ENCODE measurements at regions not wholly inside any gene's neighbourhood (a gene's known extent, or its start where the extent isn't known, plus 50 kb on each side); places are given as distances from the start of the nearest gene placed in this dataset.

- ATAC-seq (no peak), DNase-seq (no peak)
- Histone ChIP-seq H3K4me3 (ENCODE audit: low read length) (no peak overlapping the region), H2AFZ (ENCODE audit: low read length) (no peak overlapping the region), H3K4me2 (ENCODE audit: low read length) (no peak overlapping the region), H3K9me3 (ENCODE audit: low read length) (no peaks in the 10 kb centered on the region), H3K9me2 (replicated peaks; ENCODE audit: low read length) (no peaks in the 10 kb centered on the region), H3K79me2 (ENCODE audit: low read length) (no peaks in the 10 kb centered on the region), H3K27ac (ENCODE audit: low read length) (no peak overlapping the region), H3K27me3 (ENCODE audit: low read length) (no peaks in the 10 kb centered on the region), H3F3A (ENCODE audit: low read length, unreplicated experiment) (no peaks in the 10 kb centered on the region), H4K20me1 (ENCODE audit: low read length) (no peaks in the 10 kb centered on the region), H3K4me1 (ENCODE audit: insufficient read depth, low read length) (no peaks in the 10 kb centered on the region; the same call in 1 of the 2 replicates), H3K9ac (ENCODE audit: low read length) (no peak overlapping the region), H3K36me3 (ENCODE audit: low read depth, low read length) (no peaks in the 10 kb centered on the region)
- TF ChIP-seq EZH2phosphoT487 (IDR thresholded peaks at IDR 0.05; ENCODE audit: borderline replicate concordance, low read length) (no peak), EZH2 (IDR thresholded peaks at IDR 0.05; ENCODE audit: low read length, unreplicated experiment) (no peak), CTCF (conservative IDR thresholded peaks at IDR 0.05; ENCODE audit: low read depth, low read length) (no peak)
- ChIA-PET CTCF (no interaction called here), POLR2A (ENCODE audit: unreplicated experiment) (interaction anchor here (0.6 kb wide), 1 partner anchor 431 kb away, joined by 23 read pairs; no protein-coding TSS in a partner anchor)
- BruUV-seq (replicated peaks) = no TSS peak
- intact Hi-C loops (cut with micrococcal nuclease) = no loop called here
Measured at GRCh38 chr12:71021491-71021890, 101.0 kb upstream of the PTPRR start.

GRCh38 chr12:71019282-71019831 lies 98.8 kb upstream of the PTPRR start:
- intact Hi-C loops (cut with micrococcal nuclease) = no loop called here
- Histone ChIP-seq H2AFZ (ENCODE audit: low read length) (no peak overlapping the region), H3K27ac (ENCODE audit: low read length) (no peak overlapping the region), H3K4me3 (ENCODE audit: low read length) (no peak overlapping the region), H3K9ac (ENCODE audit: low read length) (no peak overlapping the region), H3K36me3 (ENCODE audit: low read depth, low read length) (no peaks in the 10 kb centered on the region), H3K27me3 (ENCODE audit: low read length) (no peaks in the 10 kb centered on the region), H3F3A (ENCODE audit: low read length, unreplicated experiment) (no peaks in the 10 kb centered on the region), H3K4me2 (ENCODE audit: low read length) (no peak overlapping the region), H3K9me3 (ENCODE audit: low read length) (no peaks in the 10 kb centered on the region), H3K79me2 (ENCODE audit: low read length) (no peaks in the 10 kb centered on the region), H4K20me1 (ENCODE audit: low read length) (no peaks in the 10 kb centered on the region), H3K9me2 (replicated peaks; ENCODE audit: low read length) (no peaks in the 10 kb centered on the region), H3K4me1 (ENCODE audit: insufficient read depth, low read length) (no peaks in the 10 kb centered on the region)
- ChIA-PET POLR2A (ENCODE audit: unreplicated experiment) (no interaction called here), CTCF (no interaction called here)
- 0 out of 2 replicates have a peak, but pooled peaks have one; percentile 15 for TF ChIP-seq CTCF (conservative IDR thresholded peaks at IDR 0.05; ENCODE audit: low read depth, low read length)
- no peak for TF ChIP-seq EZH2 (IDR thresholded peaks at IDR 0.05; ENCODE audit: low read length, unreplicated experiment)
- no peak for TF ChIP-seq EZH2phosphoT487 (IDR thresholded peaks at IDR 0.05; ENCODE audit: borderline replicate concordance, low read length)
- BruUV-seq (replicated peaks) = no TSS peak
- DNase-seq (no peak), ATAC-seq (no peak)

GRCh38 chr12:71018682-71019081 lies 98.1 kb upstream of the PTPRR start:
- Histone ChIP-seq H2AFZ (ENCODE audit: low read length) (no peak overlapping the region), H3K79me2 (ENCODE audit: low read length) (no peaks in the 10 kb centered on the region), H3K4me2 (ENCODE audit: low read length) (no peak overlapping the region), H3K9me2 (replicated peaks; ENCODE audit: low read length) (no peaks in the 10 kb centered on the region), H3K4me1 (ENCODE audit: insufficient read depth, low read length) (no peaks in the 10 kb centered on the region), H3K4me3 (ENCODE audit: low read length) (no peak overlapping the region), H3K27ac (ENCODE audit: low read length) (no peak overlapping the region), H3K9me3 (ENCODE audit: low read length) (no peaks in the 10 kb centered on the region), H3K9ac (ENCODE audit: low read length) (no peak overlapping the region), H4K20me1 (ENCODE audit: low read length) (no peaks in the 10 kb centered on the region), H3K27me3 (ENCODE audit: low read length) (no peaks in the 10 kb centered on the region), H3F3A (ENCODE audit: low read length, unreplicated experiment) (no peaks in the 10 kb centered on the region), H3K36me3 (ENCODE audit: low read depth, low read length) (no peaks in the 10 kb centered on the region)
- BruUV-seq (replicated peaks) = no TSS peak
- intact Hi-C loops (cut with micrococcal nuclease) = no loop called here
- CTCF ChIA-PET = no interaction called here
- DNase-seq (no peak), ATAC-seq (no peak)
- POLR2A ChIA-PET (ENCODE audit: unreplicated experiment) = no interaction called here
- TF ChIP-seq EZH2phosphoT487 (IDR thresholded peaks at IDR 0.05; ENCODE audit: borderline replicate concordance, low read length) (no peak), CTCF (conservative IDR thresholded peaks at IDR 0.05; ENCODE audit: low read depth, low read length) (no peak), EZH2 (IDR thresholded peaks at IDR 0.05; ENCODE audit: low read length, unreplicated experiment) (no peak)

Measured in PC-3 (cell line).